Embryonic facial prominence (tissue), 1 donor: ENCODE measurements at regions not wholly inside any gene's neighbourhood (a gene's known extent, or its start where the extent isn't known, plus 50 kb on each side); places are given as distances from the start of the nearest gene placed in this dataset.

ENCODE experiments used
- DNase-seq: peaks from one replicate; pipeline ENCODE4 v3.0.0-alpha.2; 2016; ENCODE audit errors: extremely low spot score

GRCh38 chr15:39204031-39204430, 376.8 kb upstream of the THBS1 start:
- no peak for DNase-seq

DNA sequence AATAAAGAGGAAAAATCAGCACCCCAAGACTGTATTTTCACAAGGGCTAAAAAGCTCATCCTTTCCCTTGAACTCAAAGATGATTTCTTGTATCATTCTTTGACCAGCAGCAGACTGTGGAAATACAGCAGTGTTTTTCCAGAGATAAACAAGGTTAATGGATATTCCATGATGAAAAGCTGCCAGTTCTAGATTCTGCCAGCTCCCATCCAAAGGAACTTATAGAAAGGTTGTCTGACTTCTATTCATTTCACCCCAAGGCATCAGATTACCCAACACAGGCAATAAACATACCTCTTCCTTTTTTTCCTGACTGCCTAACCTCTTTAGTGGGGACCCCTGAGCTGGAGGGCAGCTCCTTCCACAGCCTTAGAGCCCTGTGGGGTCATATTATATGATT, 375.8 kb upstream of the THBS1 start:
- no peak for DNase-seq

GRCh38 chr15:39205506-39206371, 375.1 kb upstream of the THBS1 start:
- DNase-seq, result no peak

DNA sequence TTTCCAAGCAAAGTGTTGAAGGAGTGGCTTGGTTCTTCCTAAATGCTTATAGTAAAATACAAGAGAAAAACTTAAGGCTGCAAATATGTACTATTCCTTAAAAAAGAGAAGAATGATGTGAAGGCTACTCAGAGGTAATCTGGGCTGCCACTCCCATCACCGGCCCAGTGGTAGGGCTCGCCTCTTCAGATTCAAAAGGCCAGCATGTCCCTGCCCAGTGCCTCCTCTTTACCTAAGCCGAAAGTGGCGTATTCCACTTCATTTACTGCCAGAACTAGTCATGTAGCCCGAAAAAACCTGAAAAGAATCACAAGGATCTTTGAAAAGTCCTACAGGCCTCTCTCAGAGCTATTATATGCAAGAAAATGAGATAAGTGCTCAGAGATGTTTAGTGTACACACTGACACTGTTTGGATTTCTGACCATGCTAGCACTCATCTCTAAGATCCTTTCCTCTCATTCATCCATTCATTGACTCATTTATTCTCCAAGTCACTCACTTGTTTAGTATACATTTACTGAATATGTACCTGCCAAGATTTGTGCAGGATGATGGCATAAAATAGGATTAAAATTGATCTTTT, 373.3 kb upstream of the THBS1 start:
- no peak for DNase-seq

DNA sequence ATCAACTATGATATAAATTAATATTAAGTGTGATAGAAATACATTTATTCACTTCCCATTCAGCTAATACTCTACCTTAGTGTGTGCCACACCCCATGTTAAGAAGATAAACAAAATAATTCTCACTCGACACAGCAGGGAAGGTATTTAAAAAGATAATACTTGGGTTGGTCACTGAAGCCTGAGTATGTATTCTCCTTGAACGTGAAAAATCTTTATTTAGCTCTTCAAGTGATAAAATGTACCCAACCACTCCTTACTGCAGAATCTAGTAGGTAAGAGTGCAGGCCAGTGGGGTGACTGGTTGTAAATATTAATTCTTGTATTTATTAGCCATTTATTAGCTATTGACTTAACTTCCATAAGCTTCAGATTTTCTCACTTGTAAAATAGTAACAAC, 372.7 kb upstream of the THBS1 start:
- DNase-seq, result no peak

GRCh38 chr15:39209548-39210211, 371.2 kb upstream of the THBS1 start:
- DNase-seq, result no peak

DNA sequence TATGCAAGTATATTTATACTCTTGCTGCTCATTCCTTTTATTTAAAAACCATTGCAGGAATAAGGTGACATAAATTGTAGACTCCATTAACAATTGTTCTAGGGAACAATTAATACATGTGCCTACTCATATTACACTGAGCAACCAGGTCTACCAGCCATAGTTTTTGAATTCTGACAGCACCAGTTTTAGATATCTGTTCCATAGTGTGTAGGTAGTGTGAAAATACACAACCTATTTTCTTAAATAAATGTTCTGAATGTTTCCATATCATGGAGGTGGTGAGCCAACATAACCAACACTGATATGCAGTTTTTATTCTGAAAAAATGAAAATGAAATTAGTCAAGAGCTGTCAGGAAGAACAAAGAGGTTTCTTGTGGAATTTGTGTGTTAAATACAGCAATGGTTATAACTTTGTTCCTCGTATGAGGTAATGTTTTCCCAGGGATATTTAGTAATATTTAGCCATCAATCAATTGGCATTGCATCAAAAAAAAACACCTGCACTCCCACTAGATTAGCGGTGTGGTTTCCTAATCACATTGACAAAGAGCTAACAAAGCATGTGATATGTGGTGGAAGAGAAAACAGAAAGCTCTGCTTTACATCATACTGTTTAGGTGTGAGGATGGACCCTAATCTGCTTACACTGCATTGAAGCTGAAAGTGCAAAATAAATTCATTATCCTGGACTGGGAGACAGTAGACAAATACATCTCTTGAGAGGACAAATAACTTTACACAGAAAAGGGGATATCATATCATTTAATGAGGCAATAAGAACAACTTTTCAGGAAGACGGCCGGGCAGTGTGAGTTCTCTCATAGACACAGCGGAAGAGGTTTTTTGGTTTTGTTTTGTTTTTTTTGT, 369.5 kb upstream of the THBS1 start:
- no peak for DNase-seq

- no peak for DNase-seq
Observed at GRCh38 chr15:39213385-39213840, 367.5 kb upstream of the THBS1 start.

- peak; percentile 48 for DNase-seq
Observed at GRCh38 chr15:39215015-39215414, 365.9 kb upstream of the THBS1 start.

- no peak for DNase-seq
Observed at GRCh38 chr15:39216816-39217215, 364.1 kb upstream of the THBS1 start.

DNA sequence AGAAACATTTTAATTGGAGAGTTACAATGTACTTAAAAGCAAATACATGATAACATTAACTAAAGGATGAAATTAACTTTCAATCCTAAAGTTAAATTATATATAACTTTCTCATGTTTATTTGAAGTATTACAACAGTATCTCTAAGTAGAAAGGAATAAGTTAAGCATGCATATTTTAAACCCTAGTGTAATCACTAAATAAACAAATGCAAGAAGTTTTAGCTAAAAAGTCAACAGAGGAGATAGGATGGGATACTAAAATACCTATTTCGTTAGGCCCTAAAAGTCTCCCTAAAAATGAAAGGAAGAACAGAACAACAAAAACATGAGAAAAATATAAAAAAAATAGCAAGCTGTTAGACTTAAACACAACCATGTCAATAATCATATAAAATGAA, 361.3 kb upstream of the THBS1 start:
- DNase-seq, result no peak

DNA sequence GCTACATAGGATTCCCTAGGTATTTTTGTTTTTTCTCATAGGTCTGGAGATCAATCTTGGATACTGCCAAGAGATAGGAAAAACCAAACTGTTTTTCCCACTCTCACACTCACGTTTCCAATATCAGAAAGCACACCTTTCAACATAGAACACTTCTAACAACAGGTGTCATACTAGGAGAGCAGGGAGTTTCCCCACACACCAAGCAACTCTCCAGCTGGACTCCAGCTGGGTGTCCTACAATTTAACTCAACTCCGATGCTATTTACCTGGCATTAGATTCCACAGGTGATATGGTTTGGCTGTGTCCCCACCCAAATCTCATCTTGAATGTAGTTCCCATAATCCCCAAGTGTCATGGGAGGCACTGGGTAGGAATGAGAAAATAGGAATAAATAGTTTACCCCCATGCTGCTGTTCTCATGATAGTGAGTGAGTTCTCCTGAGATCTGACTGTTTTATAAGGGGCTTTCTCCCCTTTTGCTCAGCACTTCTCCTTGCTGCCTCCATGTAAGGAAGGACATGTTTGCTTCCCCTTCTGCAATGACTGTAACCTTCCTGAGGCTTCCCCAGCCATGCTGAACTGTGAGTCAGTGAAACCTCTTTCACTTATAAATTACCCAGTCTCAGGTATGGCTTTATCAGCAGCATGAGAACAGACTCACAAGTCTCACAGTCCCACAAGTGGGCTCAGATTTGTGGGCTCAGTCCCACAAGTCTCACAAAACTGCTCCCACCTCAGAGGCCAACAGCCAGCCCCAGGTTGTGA, 354.5 kb upstream of the THBS1 start:
- no peak for DNase-seq

GRCh38 chr15:39227001-39227400, 353.9 kb upstream of the THBS1 start:
- no peak for DNase-seq

DNA sequence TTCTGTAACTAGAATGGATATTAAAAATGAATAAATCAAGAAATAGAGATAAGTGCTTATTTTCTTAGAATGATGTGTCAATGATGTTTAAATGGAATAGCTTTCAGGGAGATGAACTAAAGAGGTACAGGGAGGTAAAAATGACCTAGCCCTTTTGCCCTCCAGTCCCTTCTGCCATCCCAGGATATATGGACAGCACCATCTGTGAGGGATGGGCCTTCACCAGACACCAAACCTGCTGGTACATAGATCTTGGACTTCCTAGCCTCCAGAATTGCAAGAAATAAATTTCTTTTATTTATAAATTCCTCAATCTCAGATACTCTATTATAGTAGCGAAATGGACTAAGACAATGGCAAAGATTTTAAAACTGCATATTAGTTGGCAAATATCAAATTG, 352.0 kb upstream of the THBS1 start:
- no peak for DNase-seq

DNA sequence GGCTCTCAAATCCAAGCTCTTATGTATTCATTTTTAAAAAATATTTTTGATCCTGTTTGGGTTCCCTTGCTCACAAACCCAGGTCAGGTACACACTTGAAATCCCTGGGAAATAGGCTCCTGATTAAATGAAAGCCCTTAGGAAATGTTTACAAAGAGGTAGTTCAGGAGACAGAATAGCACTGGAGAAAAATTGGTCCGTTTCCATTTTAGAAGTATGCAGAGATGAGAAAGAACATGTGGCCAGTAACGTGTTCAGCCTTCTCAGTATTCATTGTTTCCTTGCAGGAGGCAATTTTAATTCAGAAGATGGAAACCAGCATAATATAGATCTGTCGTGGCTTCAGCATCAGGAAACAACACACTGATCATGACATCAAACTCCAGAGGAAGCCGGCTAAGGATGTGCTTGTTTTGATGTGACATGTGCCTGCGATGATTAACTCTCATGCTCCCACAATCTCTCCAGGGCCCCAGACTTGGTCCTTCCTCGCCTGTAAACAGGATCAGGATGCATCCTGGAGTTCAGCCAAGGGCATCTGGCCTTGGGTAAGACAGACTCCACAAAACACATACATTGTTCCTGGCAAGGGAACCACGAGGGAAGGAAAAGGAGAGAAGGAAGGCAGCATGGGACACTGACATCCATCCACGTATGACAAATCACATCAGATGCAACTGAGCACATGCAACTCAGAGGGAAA, 350.5 kb upstream of the THBS1 start:
- DNase-seq, result no peak

DNA sequence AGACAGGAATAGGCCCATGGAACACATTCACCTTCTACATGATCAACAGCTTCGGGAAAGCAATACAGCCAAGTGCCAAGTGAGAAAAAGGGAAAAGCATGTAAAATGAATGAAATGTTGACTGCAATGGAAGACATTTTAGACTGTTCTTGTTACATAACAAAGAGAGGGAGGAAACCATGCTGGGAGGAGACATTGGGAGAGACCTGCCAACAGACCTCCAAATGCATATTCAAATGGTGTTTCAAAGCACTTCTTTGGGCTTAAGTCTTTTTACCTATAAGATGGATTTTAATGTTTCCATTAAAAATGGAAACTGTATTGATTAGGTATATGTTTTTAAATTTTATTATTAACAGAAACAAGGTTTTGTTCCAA, 350.0 kb upstream of the THBS1 start:
- no peak for DNase-seq

- no peak for DNase-seq
Observed at GRCh38 chr15:39232512-39232911, 348.4 kb upstream of the THBS1 start.

DNA sequence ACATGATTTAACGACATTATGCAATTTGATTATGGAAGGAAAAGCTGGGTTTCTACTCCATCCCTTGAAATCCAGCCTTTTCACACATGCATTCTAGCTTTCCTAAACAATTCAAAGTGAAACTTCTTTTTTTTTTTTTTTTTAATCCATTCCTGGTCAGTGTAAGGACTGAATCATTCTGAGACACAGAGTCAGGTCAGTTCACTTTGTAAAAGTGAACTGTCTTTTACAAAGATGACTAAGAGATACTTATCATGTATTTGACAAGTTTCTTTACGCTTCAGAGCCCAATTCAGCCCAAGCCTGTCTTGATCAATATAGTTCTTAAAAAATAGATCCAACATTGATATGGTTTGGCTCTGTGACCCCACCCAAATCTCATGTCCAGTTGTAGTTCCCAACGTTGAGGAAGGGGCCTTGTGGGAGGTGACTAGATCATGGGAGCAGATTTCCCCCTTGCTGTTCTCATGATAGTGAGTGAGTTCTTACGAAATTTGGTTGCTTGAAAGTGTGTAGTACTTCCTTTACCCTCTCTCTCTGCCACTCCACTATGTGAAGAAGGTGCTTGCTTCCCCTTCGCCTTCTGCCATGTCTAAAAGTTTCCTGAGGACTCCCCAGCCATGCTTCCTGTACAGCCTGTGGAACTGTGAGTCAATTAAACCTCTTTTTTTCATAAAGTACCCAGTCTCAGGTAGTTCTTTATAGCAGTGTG, 345.6 kb upstream of the THBS1 start:
- DNase-seq, result no peak

DNA sequence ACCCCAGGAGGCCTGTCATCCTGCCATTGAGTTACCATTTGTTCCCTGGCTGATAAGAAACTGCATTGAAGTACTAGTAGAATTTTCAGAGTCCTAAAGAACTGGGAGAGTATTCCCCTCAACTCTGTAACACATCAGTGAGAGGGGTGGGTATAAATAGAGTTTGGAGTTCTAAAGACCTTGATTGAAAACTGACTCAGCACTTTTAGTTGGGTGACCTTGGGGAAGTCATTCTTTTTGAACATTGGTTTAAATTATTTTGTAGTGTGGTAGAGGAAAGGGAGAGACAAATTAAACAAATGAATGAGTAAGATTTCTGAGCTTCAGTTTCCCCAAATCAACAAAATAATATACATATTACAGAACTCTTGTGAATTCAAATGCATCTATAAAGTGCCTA, 344.5 kb upstream of the THBS1 start:
- DNase-seq, result no peak

GRCh38 chr15:39238443-39238842, 342.4 kb upstream of the THBS1 start:
- DNase-seq, result no peak
